ENCODE measurements at regions not wholly inside any gene's neighbourhood (a gene's known extent, or its start where the extent isn't known, plus 50 kb on each side); places are given as distances from the start of the nearest gene placed in this dataset.

DNA sequence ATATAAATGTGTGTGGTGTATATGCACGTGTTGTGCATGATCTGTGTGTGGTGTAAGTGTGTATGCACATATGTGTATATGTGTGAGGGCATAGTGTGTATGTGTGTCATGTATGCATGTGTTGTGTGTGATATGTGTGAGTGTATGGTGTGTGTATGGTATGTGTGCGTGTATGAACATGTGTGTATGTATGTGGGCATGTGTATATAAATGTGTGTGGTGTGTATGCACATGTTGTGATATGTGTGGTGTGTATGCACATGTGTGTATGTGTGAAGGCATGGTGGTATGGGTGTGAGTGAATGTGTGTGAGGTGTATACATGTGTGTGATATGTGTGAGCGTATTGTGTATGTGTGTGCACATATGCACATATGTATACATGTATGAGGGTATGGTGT, 198.7 kb downstream of the RBFOX3 start:
- no peak overlapping the region for H3K23ac ChIP-seq (ENCODE audit: insufficient read length, low read depth, low read length)
- H4K20me1 ChIP-seq (ENCODE audit: control insufficient read depth, insufficient read depth, insufficient read length): no peaks in the 10 kb centered on the region
- H4K91ac ChIP-seq (ENCODE audit: insufficient read length, low read depth, low read length): no peak overlapping the region
- H3K23me2 ChIP-seq (ENCODE audit: insufficient read length, low read depth, low read length, poor library complexity, severe bottlenecking): no peaks in the 10 kb centered on the region
- H3K9me3 Mint-ChIP-seq: no peaks in the 10 kb centered on the region; a peak in 1 of 5 replicates
- WGBS (ENCODE audit: extremely low coverage, insufficient read length, low lambda C conversion rate): 100% methylated on average over 2 of the region's 3 CpGs
- no peak overlapping the region for H4K5ac ChIP-seq (ENCODE audit: insufficient read length, low read depth, low read length)
- H2BK20ac ChIP-seq (ENCODE audit: low read depth, low read length, poor library complexity, severe bottlenecking): no peak overlapping the region
- H2BK5ac ChIP-seq (ENCODE audit: insufficient read length, low read length): no peak overlapping the region
- H2BK120ac ChIP-seq (ENCODE audit: low read depth, low read length, poor library complexity, severe bottlenecking): no peak overlapping the region
- no peak overlapping the region for H3K14ac ChIP-seq (ENCODE audit: insufficient read depth, low read length)
- no peaks in the 10 kb centered on the region; the same call in 1 of the 2 replicates for H3K27me3 ChIP-seq (ENCODE audit: insufficient read depth, low read length)
- H2AFZ ChIP-seq (ENCODE audit: low read length): no peak overlapping the region
- H2BK12ac ChIP-seq (ENCODE audit: insufficient read length, low read depth, low read length): no peak overlapping the region
- DNase-seq: no peak
- no peak overlapping the region for H3K4me2 ChIP-seq (ENCODE audit: insufficient read depth, insufficient read length, low read length)
- peaks cover 14 to 21% of the 10 kb centered on the region in 2 experiments for H3K4me1 Mint-ChIP-seq
- TF ChIP-seq, protein P1, sequence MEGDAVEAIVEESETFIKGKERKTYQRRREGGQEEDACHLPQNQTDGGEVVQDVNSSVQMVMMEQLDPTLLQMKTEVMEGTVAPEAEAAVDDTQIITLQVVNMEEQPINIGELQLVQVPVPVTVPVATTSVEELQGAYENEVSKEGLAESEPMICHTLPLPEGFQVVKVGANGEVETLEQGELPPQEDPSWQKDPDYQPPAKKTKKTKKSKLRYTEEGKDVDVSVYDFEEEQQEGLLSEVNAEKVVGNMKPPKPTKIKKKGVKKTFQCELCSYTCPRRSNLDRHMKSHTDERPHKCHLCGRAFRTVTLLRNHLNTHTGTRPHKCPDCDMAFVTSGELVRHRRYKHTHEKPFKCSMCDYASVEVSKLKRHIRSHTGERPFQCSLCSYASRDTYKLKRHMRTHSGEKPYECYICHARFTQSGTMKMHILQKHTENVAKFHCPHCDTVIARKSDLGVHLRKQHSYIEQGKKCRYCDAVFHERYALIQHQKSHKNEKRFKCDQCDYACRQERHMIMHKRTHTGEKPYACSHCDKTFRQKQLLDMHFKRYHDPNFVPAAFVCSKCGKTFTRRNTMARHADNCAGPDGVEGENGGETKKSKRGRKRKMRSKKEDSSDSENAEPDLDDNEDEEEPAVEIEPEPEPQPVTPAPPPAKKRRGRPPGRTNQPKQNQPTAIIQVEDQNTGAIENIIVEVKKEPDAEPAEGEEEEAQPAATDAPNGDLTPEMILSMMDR (conservative IDR thresholded peaks at IDR 0.05): no peak
- H2BK15ac ChIP-seq (ENCODE audit: low read depth, low read length): no peak overlapping the region
- H3K79me1 ChIP-seq (ENCODE audit: insufficient read depth, low read depth, low read length, poor library complexity, severe bottlenecking): no peaks in the 10 kb centered on the region
- H4K8ac ChIP-seq (replicated peaks; ENCODE audit: insufficient read length, low read depth, low read length): no peak overlapping the region
- H3K4me3 Mint-ChIP-seq: no peak overlapping the region
- no peaks in the 10 kb centered on the region for H3K36me3 Mint-ChIP-seq (ENCODE audit: insufficient read depth in 1 of 3, low read depth in 3 of 3)
- H3K27ac Mint-ChIP-seq: no peak overlapping the region
- H3K27me3 Mint-ChIP-seq (ENCODE audit: low read depth): peaks cover 17% of the 10 kb centered on the region
- no peak overlapping the region for H2AK5ac ChIP-seq (ENCODE audit: insufficient read length, low read length)
- no peak overlapping the region for H3K4ac ChIP-seq (ENCODE audit: low read depth, low read length)
- H3K56ac ChIP-seq (ENCODE audit: insufficient read length, low read depth, low read length): no peak overlapping the region
- no peaks in the 10 kb centered on the region for H3K79me2 ChIP-seq (ENCODE audit: insufficient read depth, low read length)
- no peak overlapping the region for H3K27ac ChIP-seq (ENCODE audit: insufficient read length, low read depth, low read length)
- H3T11ph ChIP-seq (ENCODE audit: low read length): no peak overlapping the region
- no peaks in the 10 kb centered on the region for H3K4me1 ChIP-seq (ENCODE audit: insufficient read depth, low read length)
- H3K9ac ChIP-seq (ENCODE audit: extremely low read depth, insufficient read length, low read length): no peak overlapping the region
- no peak overlapping the region for H3K18ac ChIP-seq (ENCODE audit: insufficient read length, low read depth, low read length)
- no peaks in the 10 kb centered on the region for H3K9me3 ChIP-seq (ENCODE audit: control insufficient read depth, low read depth, low read length)

Measured in H9 (cell line).